Glomerular visceral epithelial cell (primary cell): ENCODE measurements at regions not wholly inside any gene's neighbourhood (a gene's known extent, or its start where the extent isn't known, plus 50 kb on each side); places are given as distances from the start of the nearest gene placed in this dataset.

Experiments
- DNase-seq: peaks from one replicate; pipeline ENCODE4 v3.0.0-alpha.2; 2016; ENCODE audit errors: extremely low spot score

GRCh38 chr15:96274698-96275097 lies 55.8 kb upstream of the NR2F2 start:
- no peak for DNase-seq

- DNase-seq = no peak
Measured at GRCh38 chr15:96276438-96277210, 53.9 kb upstream of the NR2F2 start.
